Hematopoietic multipotent progenitor cell treated with erythropoietin and hydrocortisone succinate and interleukin-3 and kit ligand, for 6 days (in vitro differentiated cells): ENCODE measurements at regions not wholly inside any gene's neighbourhood (a gene's known extent, or its start where the extent isn't known, plus 50 kb on each side); places are given as distances from the start of the nearest gene placed in this dataset.

ENCODE experiments used
- DNase-seq: peaks from one replicate; pipeline ENCODE4 v3.0.0-alpha.2; 2015

DNA sequence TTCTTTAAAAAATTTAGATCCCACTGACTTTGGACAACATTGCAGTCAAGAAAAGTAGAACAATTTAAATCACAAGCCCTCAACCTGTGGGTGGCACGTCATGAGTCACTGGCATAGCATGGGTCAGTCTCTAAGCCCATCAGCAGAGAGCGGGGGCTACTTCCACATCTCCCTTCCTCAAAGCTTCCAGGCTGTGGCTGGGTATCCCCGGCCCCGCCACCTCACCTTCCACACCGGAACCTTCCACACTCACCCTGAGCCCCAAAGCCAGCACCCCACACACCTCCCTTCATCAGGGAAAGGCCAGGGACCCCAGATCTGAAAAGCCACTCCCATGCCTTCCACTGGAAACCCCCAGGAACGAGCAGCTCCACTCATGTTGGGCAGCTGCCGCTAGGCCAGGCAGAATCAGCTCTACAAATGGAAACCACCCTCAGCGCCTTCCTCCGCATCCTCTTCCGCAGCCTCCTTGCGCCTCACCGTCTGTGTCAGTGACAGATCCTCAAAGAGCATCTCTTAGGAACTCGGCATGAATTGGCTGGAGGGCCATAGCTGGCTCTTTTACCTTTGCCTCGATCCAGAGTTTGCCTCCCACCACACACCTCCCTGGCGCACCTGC is 156.5 kb downstream of the ERCC6L2 start:
- no peak for DNase-seq

DNA sequence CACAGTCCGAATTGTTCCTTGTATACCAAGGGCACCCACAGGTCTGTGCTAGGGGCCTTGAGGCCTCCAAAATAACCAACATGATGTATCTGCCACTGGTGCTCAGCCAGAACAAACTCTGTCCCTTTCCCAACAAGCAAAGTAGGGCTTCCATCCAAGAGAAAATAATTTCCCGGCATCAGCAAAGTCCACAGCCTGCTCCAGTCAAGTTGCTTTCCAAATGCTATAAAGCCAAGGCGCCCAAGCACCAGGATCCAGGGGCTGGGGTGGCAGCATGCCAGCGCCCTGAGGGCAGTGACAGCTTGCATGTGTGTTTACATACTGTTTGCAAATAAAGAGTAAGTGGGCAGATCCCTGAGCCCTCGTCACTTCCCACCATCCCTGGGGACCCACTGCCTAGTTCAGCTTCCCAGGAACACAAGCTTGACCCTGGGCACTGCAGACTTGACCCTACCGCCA is 155.9 kb downstream of the ERCC6L2 start:
- no peak for DNase-seq

DNA sequence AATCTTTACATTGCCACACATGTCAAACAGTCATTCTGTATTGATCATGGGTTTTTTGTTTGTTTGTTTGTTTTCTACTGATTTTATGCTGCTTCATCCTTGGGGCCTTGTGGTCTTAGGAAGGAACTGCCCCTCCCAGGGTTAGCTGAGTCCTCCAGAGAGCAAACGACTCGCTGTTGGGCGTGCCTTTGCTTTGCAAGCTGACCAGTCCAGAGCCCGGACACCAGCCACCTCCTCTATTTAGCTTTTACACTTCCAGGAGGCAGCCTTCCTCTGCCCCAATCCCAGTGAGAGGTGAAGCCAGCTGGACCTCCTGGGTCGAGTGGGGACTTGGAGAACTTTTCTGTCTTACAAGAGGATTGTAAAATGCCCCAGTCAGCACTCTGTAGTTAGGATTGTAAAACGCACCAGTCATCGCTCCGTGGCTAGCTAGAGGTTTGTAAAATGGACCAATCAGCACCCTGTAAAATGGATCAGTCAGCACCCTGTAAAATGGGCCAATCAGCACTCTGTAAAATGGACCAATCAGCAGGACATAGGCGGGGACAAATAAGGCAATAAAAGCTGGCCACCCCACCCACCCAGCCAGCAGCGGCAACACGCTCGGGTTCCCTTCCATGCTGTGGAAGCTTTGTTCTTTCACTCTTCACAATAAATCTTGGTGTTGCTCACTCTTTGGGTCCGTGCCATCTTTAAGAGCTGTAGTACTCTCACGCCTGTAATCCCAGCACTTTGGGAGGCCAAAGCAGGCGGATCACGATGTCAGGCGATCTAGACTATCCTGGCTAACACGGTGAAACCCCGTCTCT is 154.4 kb downstream of the ERCC6L2 start:
- DNase-seq: no peak

DNA sequence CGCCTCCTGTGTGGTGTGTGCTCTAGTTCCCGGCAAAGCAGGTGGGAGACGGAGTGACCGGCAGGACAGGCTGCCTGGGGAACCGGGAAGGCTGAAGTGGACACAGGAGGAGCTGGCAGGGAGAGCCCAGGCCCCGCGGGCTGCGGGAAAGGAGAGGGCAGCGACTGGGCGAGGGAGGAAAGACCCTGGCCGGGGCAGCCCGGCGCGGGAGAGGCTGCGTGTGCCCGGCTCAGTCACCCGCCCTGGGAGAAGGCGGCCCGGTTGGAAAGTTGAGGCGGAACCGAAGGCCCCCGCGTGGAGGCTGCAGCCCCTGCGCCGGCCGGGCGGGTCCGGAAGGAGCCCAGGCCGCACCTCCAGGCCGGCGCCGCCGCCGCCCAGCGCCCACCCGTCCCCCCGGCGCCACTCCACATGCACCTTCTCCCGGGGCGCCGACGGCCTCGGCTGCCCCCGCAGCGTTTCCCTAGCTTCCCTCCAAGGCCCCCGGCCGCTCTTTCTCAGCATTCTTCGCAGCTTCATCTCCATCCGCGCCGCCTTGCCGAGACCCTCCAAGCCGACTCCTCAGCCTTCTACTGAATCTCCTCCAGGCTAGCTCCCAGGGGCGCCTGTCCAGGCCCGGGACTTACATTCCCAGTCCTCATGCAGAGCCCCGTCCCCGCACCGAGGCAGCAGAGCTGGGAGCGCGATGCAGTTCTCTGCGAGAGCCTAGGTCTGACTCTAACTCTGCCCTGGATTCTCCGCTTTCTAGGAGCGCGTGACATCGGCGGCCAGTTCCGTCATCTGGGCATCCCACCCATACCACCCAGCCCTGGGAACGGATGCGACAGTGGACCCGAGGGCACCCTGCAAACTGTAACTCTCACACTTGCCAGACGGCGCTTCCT is 152.0 kb downstream of the ERCC6L2 start:
- DNase-seq: peak; percentile 30

DNA sequence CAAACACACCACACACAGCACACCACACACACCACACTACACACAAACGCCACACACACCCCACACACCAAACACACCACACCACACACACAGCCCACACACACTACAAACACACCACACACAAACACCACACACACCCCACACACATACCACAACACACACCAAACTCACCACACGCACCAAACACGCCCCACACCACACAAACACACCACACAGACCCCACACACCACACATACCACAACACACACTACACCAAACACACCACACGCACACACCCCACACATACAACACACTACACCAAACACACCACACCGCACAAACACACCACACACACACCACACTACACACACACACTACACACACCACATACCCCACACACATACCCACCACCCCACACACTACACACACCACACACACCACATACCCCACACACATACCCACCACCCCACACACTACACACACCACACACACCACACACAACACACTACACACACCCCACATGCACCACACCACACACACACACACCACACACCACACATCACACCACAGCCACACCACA is 151.2 kb downstream of the ERCC6L2 start:
- no peak for DNase-seq

DNA sequence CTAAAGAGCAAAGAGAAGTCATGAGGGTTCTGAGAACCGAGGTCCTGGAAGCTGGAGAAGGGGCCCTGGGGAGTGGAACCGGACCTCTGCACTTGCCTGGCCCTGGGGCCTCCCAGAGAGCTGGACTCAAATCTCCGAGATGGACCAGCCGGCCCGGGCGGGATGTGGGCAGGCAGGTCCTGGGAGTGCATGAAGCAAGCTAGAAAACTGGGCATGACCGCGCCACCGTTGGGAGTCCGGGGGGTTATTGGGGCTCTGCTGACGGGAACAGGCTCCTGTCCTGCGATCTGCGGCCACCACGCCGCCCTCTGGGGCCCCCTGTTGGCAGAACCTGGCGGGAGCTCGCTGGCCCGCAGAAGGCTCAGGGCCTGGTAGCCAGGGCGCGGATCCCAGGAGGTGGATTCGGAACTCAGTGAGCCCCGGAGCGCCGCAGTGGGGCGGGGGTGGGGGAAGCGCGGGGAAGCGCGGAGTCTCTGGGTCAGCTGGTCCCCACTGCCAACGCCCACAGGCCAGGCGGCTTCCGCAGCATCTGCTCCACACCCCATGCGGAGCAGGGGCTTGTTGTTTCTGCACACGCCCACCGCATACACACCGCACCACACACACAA is 150.6 kb downstream of the ERCC6L2 start:
- peak; percentile 63 for DNase-seq

DNA sequence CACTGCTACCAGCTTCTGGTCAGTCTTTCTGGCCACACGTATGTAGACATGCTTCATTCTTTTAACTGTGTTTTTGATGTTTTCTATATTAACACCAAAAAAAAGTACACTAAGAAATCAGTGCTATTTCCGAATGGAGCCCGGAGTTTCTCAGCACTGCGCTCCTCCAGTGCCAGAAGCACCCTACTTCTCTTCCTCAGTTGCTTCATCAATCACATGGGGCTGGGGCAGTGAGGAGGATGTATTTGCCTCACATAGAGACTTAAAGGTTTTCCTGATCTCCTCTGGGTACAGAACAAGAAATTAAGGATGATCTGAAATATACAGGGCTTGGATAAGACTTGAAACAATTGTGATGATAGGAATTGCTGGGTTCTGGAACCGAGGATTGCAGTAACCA is 148.0 kb downstream of the ERCC6L2 start:
- no peak for DNase-seq

DNA sequence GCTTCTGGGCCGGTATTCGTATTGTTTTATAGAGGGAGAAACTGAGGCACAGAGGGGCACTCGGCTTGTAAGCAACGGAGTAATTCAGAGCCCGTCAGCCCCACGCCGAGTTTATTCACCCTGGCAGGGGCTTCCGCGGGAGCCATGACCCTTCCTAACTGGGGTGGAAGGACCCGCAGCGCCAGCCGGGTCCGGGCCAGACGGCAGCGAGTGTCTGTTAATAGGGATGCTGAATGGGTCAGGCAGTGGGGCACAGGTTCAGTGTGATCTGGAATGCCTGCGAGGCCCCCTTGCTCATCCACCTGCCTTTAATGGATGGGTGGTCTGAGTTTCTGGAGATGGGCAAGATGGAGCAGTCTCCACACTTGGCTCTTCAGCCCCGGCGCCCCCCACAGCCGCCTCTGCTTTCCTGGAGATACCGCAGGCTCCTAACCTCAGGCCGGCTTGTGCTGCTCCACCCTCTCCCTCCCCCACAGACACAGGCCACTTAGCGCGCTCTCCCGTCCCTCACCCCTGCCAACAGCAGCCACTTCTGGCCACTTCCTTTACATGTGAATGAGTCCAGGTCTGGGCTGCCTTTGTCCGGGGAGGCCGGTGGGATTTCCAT is 147.1 kb downstream of the ERCC6L2 start:
- peak; percentile 91 for DNase-seq

DNA sequence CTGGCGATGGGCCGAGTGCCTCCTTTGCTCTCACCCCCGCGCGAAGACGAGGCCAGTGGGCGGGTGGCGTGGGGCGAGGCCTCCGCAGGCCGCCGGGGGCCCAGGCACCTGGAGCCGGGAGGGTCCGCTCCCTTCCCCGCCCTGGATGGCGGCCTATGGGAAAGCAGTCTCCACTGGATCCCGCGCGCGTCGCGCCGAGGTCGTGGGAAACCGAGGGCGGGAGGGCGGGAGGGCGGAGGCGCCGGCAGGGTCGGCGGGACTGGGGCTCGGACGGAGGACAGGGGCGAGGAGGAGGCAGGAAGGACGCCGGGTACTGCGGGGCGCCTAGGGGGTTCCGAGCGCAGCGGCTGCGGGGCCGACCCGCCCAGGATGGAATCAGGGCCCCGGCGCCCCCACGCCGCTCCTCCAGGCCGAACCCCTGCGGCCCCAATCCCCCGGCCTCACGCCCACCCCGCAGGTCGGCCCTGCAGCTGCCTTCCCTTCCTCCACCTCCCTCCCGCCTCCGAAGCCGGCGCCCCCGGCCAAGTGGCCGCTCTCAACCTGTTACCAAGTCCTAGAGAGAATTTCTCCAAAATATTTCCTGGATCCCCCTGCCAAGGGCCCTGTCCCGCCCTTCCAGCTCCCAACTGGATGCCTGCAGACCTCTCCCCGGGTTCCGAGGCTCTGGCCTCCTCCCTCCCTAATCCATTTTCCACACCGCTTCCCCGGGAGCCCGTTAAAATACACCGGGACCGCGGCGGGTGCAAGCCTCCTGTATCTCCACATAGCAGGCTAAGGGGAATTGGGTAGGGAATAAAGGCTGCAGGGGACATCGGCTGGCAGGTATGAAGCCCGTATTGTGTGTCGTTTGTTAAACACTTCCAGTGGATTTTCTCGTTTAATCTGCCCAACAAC is 146.3 kb downstream of the ERCC6L2 start:
- peak; percentile 34 for DNase-seq

DNA sequence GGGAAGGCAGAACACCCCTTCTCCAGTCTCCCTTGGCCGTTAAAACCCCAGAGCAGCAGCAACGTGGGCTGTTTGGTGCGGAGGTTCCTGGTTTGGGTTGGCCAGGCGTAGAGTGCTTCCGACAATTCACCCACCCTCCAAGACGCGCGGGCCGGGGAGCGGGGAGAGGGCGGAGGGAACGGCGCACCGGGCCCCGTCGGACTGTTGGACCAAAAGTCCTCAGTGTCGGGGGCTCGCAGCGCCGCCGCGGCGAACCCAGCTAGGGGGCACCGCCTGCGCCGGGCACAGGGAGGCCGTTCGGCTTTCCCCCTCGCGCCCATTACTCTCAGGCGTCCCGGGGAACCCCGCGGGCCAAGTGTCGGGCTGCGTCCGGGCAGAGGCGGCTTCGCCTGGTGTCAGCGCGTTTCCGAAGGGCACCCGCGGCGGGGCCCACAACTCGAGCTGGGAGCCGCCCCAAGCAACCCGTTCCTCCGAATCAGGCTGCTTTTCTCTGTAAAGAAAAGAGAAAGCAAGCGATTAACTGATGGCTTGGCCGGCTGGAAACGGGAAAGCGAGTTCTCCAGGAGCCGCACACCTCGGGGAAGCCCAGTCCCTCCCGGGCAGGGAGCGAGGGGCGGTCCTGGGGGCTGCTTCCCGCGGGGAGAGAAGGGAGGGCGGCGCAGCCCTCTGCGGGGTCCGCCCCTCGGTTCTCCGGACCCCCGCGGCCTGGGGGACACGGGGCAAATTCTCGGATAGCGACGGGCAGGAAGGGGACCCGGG is 145.5 kb downstream of the ERCC6L2 start:
- DNase-seq: peak; percentile 61

DNA sequence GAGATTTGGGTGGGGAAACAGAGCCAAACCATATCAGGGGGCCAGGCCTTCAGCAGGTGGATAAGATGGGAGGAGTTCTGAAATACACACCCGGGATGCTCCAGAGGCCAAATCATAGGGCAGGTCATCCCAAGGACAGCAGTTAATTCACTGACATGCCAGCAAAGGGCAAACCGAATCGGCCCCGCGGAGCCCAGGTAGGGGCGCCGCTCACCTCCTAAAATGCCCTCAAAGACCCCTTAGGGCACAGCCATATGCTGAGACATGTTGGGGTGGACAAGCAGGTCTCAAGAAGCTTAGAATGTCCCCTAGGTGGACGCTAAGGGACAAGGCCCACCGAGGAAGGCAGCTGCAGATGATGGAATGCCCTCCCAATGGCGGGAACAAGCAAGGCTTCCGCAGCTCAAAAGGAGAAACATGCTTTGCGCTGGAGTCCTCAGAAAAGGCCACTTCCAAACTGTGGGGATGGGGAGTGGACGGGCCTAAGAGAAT is 144.9 kb downstream of the ERCC6L2 start:
- DNase-seq: no peak
